OCI-LY1 (cell line): ENCODE measurements at regions not wholly inside any gene's neighbourhood (a gene's known extent, or its start where the extent isn't known, plus 50 kb on each side); places are given as distances from the start of the nearest gene placed in this dataset.

ENCODE experiments used
- CTCF ChIP-seq: fragments of 200-600 bp; sonication (generic), shearing (Covaris generic); IDR thresholded peaks from 2 replicates; pipeline ENCODE4 v1.5.1; 2017; ENCODE audit warnings: mild to moderate bottlenecking, antibody characterized with exemption, low read length, moderate library complexity, mixed read lengths
- EZH2 ChIP-seq: fragments of 200-600 bp; sonication (generic), shearing (Covaris generic); IDR thresholded peaks from 2 replicates; pipeline ENCODE4 v1.8.0; 2017; ENCODE audit warnings: borderline replicate concordance, mixed run types, mild to moderate bottlenecking, antibody characterized with exemption, low read length, moderate library complexity, mixed read lengths

GRCh38 chr7:98483964-98484545 is 83.2 kb upstream of the BAIAP2L1 start:
- TF ChIP-seq CTCF, result 0 out of 2 replicates have a peak, but pooled peaks have one; percentile 3
- no peak for TF ChIP-seq EZH2
